Astrocyte of the cerebellum (primary cell): ENCODE measurements at regions not wholly inside any gene's neighbourhood (a gene's known extent, or its start where the extent isn't known, plus 50 kb on each side); places are given as distances from the start of the nearest gene placed in this dataset.
"Not testable (repeated sequence)": the region's sequence is repeated elsewhere in the genome, so short reads cannot be mapped to it uniquely, and the experiment has no call there.

Source experiments
- DNase-seq: peaks from one replicate; pipeline ENCODE4 v3.0.0-alpha.2; 2011; ENCODE audit warnings: low read depth
- H3K4me3 ChIP-seq: 2 replicates; pipeline ENCODE4 v1.5.1; 2011; ENCODE audit warnings: mild to moderate bottlenecking, low read depth, low read length, moderate library complexity
- in situ Hi-C: cut with HindIII; loops from 2 replicates; pipeline ENCODE4 v1.10.0; 2017; ENCODE audit warnings: low sequenced_read_pairs
- TF ChIP-seq, protein P1 (sequence below): IDR thresholded peaks from 2 replicates; pipeline ENCODE4 v1.5.1; 2012; ENCODE audit warnings: low read length, low read depth, moderate library complexity, mild to moderate bottlenecking; ENCODE audit errors: missing control alignments

DNA sequence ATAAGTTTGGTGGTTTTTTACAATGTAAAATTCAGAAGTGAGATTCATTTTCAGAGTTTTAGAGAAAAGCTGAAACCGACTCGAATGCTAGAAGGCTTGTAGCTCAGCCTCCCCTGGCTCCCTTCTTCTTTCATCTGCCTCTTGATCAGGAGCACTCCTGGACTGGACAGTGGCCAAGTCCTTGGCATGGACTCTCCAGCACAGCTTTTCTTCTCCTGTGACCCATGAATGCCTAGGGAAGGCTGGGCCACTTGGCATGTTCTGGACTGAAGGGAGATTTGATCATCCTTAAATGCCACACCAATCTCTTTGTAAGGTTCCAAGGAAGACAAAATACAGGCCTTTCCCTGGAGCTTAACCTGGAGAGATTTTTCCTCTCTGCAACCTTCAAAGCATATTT lies 384.0 kb upstream of the SASH1 start:
- in situ Hi-C loops = no loop called here
- no peak overlapping the region for H3K4me3 ChIP-seq
- TF ChIP-seq, protein P1, sequence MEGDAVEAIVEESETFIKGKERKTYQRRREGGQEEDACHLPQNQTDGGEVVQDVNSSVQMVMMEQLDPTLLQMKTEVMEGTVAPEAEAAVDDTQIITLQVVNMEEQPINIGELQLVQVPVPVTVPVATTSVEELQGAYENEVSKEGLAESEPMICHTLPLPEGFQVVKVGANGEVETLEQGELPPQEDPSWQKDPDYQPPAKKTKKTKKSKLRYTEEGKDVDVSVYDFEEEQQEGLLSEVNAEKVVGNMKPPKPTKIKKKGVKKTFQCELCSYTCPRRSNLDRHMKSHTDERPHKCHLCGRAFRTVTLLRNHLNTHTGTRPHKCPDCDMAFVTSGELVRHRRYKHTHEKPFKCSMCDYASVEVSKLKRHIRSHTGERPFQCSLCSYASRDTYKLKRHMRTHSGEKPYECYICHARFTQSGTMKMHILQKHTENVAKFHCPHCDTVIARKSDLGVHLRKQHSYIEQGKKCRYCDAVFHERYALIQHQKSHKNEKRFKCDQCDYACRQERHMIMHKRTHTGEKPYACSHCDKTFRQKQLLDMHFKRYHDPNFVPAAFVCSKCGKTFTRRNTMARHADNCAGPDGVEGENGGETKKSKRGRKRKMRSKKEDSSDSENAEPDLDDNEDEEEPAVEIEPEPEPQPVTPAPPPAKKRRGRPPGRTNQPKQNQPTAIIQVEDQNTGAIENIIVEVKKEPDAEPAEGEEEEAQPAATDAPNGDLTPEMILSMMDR = no peak
- no peak for DNase-seq

GRCh38 chr6:147961481-147962141 lies 381.0 kb upstream of the SASH1 start:
- no peak for DNase-seq
- in situ Hi-C loops = no loop called here
- TF ChIP-seq, protein P1 = no peak
- no peak overlapping the region for H3K4me3 ChIP-seq

DNA sequence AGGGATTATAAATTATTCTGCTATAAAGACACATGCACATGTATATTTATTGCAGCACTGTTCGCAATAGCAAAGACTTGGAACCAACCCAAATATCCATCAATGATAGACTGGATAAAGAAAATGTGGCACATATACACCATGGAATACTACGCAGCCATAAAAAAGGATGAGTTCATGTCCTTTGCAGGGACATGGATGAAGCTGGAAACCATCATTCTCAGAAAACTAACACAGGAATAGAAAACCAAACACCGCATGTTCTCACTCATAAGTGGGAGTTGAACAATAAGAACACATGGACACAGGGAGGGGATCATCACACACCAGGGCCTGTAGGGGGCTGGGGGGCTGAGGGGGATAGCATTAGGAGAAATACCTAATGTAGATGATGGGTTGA lies 377.2 kb upstream of the SASH1 start:
- H3K4me3 ChIP-seq, in situ Hi-C loops, DNase-seq: not testable (repeated sequence)

- H3K4me3 ChIP-seq = no peak overlapping the region
- DNase-seq = no peak
- TF ChIP-seq, protein P1 = no peak
- in situ Hi-C loops = no loop called here
Observed at GRCh38 chr6:147970970-147971369, 371.7 kb upstream of the SASH1 start.

DNA sequence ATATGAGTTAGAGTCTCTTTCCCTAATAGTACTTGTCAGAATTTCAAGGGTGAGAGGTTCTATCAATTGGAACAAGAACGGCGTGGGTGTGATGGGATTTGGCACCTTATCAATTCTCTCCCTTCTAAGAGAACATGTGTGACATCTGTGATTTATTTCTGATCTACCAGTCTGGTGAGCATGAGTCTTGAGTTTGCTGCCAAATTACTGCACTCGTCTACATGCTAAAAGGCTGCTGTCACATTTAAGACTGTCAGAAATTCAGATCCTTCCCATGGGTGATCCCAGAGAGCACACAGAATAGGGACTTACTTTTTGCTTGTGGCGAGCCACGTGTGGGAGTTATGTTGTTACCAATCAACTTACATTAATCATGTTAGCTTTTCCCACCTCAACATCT lies 370.2 kb upstream of the SASH1 start:
- H3K4me3 ChIP-seq = no peak overlapping the region
- TF ChIP-seq, protein P1 = no peak
- in situ Hi-C loops = no loop called here
- no peak for DNase-seq

- in situ Hi-C loops = no loop called here
Observed at GRCh38 chr6:147973806-147974205, 368.8 kb upstream of the SASH1 start.

GRCh38 chr6:147974376-147974775 lies 368.3 kb upstream of the SASH1 start:
- peak; percentile 18 for DNase-seq

More at GRCh38 chr6:147973806-147974205, 368.8 kb upstream of the SASH1 start:
- no peak for DNase-seq
- TF ChIP-seq, protein P1 = no peak
- no peak overlapping the region for H3K4me3 ChIP-seq

More at GRCh38 chr6:147974376-147974775, 368.3 kb upstream of the SASH1 start:
- in situ Hi-C loops = no loop called here
- TF ChIP-seq, protein P1 = no peak
- no peak overlapping the region for H3K4me3 ChIP-seq
